ENCODE measurements at regions not wholly inside any gene's neighbourhood (a gene's known extent, or its start where the extent isn't known, plus 50 kb on each side); places are given as distances from the start of the nearest gene placed in this dataset.

DNA sequence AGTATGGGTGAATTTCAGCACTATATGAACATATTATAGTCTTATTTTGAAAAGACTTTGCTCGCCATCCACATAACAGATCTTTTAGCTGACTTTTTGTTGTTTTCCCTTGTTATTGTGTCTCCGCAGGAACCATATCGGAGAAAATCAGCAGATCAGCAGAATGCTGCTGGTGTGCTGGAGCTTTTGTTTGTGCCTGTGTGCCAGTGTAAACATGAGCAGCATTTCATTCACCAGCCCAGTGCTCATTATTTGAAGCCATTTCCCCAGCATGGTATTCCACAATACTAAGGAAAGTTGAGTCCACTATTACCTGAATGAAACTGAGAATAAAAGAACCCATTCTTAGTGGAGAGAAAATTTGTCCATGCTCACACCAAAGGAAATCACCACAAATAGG is 261.8 kb upstream of the ARX start:
- no peak for TF ChIP-seq CTCF (IDR thresholded peaks at IDR 0.05 in 2 of 3, conservative IDR thresholded peaks at IDR 0.05 in 1 of 3; ENCODE audit: insufficient read depth in 2 of 3, low read depth in 1 of 3, low read length in 3 of 3)
- TF ChIP-seq ZNF174 (CRISPR knock-in tag; IDR thresholded peaks at IDR 0.05), result no peak
